BE2C (cell line): ENCODE measurements at regions not wholly inside any gene's neighbourhood (a gene's known extent, or its start where the extent isn't known, plus 50 kb on each side); places are given as distances from the start of the nearest gene placed in this dataset.

ENCODE experiments used
- DNase-seq: peaks from one replicate; pipeline ENCODE4 v3.0.0-alpha.2; 2020
- H3K27me3 ChIP-seq: fragments of 250-450 bp; sonication (Bioruptor Pico); 2 replicates; pipeline ENCODE4 v1.5.1; 2020; ENCODE audit warnings: mild to moderate bottlenecking
- H3K36me3 ChIP-seq: fragments of 250-450 bp; sonication (Bioruptor Pico); 2 replicates; pipeline ENCODE4 v1.5.1; 2020; ENCODE audit warnings: mild to moderate bottlenecking
- H3K4me1 ChIP-seq: fragments of 250-450 bp; sonication (Bioruptor Pico); 2 replicates; pipeline ENCODE4 v1.5.1; 2020
- H3K4me3 ChIP-seq: 2 replicates; pipeline ENCODE4 v1.5.1; 2011; ENCODE audit warnings: low read depth, low read length
- H3K9me3 ChIP-seq: fragments of 250-450 bp; sonication (Bioruptor Pico); 2 replicates; pipeline ENCODE4 v1.5.1; 2020
- CTCF ChIP-seq: IDR thresholded peaks from 2 replicates; pipeline ENCODE4 v1.5.1; 2012; ENCODE audit warnings: mild to moderate bottlenecking, low read depth, low read length

GRCh38 chr12:67469666-67470065 is 178.9 kb upstream of the DYRK2 start:
- DNase-seq: no peak
- TF ChIP-seq CTCF: no peak

DNA sequence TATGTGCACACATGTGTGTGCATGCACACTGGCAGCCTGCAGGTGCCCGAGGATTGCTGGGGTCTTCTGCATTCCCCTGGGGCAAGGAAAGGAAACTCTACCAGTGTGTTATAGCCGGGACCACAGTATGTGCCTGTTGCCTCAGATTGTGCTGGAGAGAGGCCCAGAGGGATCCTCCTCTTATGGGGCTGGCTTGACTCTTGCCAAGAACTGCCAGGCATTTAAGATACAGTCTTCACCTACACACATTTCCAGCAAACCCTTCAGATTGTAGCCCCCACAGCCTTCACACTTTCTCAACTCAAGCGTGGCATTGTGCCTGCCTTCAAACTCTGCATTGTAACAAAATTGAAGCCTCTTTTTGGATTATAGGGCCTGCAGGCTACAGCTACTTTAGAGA is 176.7 kb upstream of the DYRK2 start:
- Histone ChIP-seq H3K4me3 (no peak overlapping the region), H3K36me3 (no peaks in the 10 kb centered on the region), H3K4me1 (no peaks in the 10 kb centered on the region), H3K27me3 (no peaks in the 10 kb centered on the region), H3K9me3 (no peaks in the 10 kb centered on the region; the same call in 1 of the 2 replicates)
- no peak for DNase-seq
- TF ChIP-seq CTCF: no peak

More at GRCh38 chr12:67469666-67470065, 178.9 kb upstream of the DYRK2 start:
- H3K4me1 ChIP-seq: no peaks in the 10 kb centered on the region
- H3K4me3 ChIP-seq: no peak overlapping the region
- no peaks in the 10 kb centered on the region for H3K9me3 ChIP-seq
- no peaks in the 10 kb centered on the region for H3K27me3 ChIP-seq
- H3K36me3 ChIP-seq: no peaks in the 10 kb centered on the region

DNA sequence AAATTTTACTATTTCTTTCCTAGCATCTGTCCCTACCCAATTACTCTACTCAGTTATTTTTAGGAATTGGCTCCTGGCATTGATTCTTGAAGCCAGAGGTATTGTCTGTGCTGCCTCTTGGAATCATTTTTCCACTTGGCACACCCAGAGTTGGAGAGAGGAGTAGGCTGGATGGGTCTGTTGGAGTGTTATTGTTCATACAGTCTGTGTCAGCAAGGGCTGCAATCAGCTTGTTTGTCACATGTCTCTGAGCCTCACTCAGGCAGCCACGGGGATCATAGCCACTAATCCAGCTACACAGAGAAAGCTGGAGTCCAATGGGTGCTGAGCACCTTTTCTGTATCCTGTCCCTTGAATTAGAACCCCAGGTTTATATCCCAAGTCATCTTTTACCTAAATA is 176.0 kb upstream of the DYRK2 start:
- DNase-seq: no peak
- no peaks in the 10 kb centered on the region for H3K36me3 ChIP-seq
- H3K27me3 ChIP-seq: no peaks in the 10 kb centered on the region
- H3K4me3 ChIP-seq: no peak overlapping the region
- H3K4me1 ChIP-seq: no peaks in the 10 kb centered on the region
- TF ChIP-seq CTCF: no peak
- no peaks in the 10 kb centered on the region; the same call in 1 of the 2 replicates for H3K9me3 ChIP-seq

DNA sequence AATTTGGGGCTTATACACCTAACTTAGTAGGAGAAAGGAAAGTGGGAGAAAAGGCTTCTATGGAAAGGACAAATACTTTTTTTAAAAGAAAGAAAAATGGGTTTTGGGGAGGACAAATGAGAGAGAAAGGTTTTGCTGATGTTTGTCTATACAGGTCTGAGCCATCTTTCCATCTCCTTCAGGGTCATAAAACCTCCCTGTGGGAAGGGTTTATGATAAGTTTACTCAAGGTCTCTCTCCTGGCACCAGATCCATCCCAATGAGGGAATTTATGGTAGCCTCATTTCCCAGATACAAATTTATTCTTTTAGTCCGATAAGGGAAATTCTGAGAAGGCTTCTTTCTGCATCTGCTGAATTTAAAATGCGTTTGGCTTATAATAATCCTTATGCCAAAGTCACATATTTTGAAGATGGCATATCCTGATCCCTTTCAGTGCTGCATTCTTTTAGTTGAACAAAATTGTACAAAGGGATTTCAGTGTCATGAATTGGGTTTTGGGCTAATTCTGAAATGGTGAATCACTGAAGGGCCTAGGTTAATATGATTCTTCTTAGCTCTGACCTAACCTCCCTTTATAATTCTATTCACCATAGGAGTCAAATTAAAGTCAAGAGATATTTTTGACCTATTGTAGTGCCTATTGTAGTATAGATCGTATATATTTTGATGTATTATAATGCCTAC is 173.5 kb upstream of the DYRK2 start:
- H3K9me3 ChIP-seq: no peaks in the 10 kb centered on the region; the same call in 1 of the 2 replicates
- no peak overlapping the region for H3K4me3 ChIP-seq
- no peaks in the 10 kb centered on the region for H3K4me1 ChIP-seq
- TF ChIP-seq CTCF: no peak
- H3K36me3 ChIP-seq: no peaks in the 10 kb centered on the region
- no peak for DNase-seq
- H3K27me3 ChIP-seq: no peaks in the 10 kb centered on the region

DNA sequence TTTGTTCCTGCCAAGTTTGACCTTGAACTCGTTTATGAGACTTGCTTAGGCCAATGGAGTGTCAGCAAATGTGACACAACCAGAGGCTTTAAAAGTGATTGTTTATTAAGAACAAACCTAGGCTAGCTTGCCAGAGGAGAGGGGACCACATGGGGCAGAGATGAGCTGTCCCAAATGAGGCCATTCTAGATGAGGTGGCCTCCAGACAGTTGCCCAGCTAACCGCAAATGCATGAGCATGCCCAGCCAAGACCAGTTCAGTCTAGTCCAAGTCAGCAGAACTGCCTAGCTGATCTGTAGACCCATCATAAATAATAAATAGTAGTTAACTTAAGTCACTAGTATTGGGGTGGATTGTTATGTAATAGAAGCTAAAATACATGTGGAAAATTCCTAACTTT is 172.8 kb upstream of the DYRK2 start:
- DNase-seq: no peak
- H3K27me3 ChIP-seq: no peaks in the 10 kb centered on the region
- no peaks in the 10 kb centered on the region for H3K36me3 ChIP-seq
- TF ChIP-seq CTCF: no peak
- no peaks in the 10 kb centered on the region; the same call in 1 of the 2 replicates for H3K9me3 ChIP-seq
- H3K4me3 ChIP-seq: no peak overlapping the region
- no peaks in the 10 kb centered on the region for H3K4me1 ChIP-seq

DNA sequence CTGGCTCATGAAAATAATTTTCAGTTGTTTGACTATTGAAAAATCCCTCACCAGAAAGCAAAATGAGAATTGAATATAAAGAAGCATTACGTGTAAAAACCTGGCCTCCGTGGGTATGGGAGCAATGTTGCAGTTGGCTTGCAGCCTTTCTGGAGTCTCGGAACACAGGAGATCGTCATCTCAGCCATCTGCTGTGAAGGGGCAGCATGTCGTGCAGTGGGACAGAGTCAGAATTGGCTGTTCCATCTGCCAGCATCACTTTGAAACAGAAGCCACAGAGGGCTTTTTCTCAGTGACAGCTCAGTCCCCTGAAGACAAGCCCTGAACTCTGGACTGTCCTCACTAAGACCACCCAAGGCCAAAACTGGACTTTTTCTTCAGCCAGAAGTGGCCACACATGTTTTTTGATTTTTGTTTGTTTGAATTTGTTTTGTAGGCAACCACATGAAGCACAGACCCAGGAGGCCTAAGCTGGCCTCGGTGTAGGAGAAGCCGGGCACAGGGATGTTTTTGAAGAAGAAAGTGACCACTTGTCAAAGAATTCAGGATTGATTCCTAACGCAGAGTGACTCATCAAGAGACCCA is 170.8 kb upstream of the DYRK2 start:
- Histone ChIP-seq H3K4me3 (no peak overlapping the region), H3K4me1 (no peaks in the 10 kb centered on the region)
- DNase-seq: no peak

More for the DNA sequence above, 170.8 kb upstream of the DYRK2 start:
- no peaks in the 10 kb centered on the region for H3K36me3 ChIP-seq
- no peaks in the 10 kb centered on the region for H3K27me3 ChIP-seq
- H3K9me3 ChIP-seq: no peaks in the 10 kb centered on the region; the same call in 1 of the 2 replicates
- no peak for TF ChIP-seq CTCF
